A549 (cell line): ENCODE measurements at regions not wholly inside any gene's neighbourhood (a gene's known extent, or its start where the extent isn't known, plus 50 kb on each side); places are given as distances from the start of the nearest gene placed in this dataset.
"Not testable (repeated sequence)": the region's sequence is repeated elsewhere in the genome, so short reads cannot be mapped to it uniquely, and the experiment has no call there.

ENCODE experiments used
- KDM5A ChIP-seq: fragments of 200-600 bp; sonication (generic); IDR thresholded peaks from 2 replicates; pipeline ENCODE4 v1.6.1; 2016; ENCODE audit warnings: antibody characterized with exemption, mild to moderate bottlenecking
- ZSCAN20 ChIP-seq: fragments of 250-450 bp; sonication (Bioruptor Pico); IDR thresholded peaks from 2 replicates; pipeline ENCODE4 v1.8.0; 2022; ENCODE audit warnings: mild to moderate bottlenecking, moderate library complexity
- TF ChIP-seq, protein P1 (sequence below): IDR thresholded peaks from 2 replicates; pipeline ENCODE4 v1.6.1; 2012; ENCODE audit warnings: low read depth, borderline replicate concordance
- TF ChIP-seq, protein P2 (sequence below): fragments of >200 bp; sonication (Bioruptor Twin); formaldehyde crosslinking; IDR thresholded peaks from 3 replicates; pipeline ENCODE4 v1.5.1; 2016

DNA sequence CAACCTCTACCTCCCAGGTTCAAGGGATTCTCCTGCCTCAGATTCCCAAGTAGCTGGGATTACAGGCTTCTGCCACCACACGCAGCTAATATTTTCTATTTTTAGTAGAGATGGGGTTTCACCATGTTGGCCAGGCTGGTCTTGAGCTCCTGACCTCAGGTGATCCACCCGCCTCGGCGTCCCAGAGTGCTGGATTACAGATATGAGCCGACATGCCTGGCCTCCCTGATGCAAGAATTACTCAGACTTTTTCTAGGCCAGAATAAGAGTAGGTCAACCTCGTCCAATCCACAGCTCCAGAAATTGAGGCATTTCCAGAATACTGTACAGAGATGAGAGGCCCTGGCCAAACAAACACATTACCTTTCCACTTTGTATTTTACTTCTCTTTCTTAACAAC lies 70.2 kb downstream of the RPS15A start:
- TF ChIP-seq, protein P1, sequence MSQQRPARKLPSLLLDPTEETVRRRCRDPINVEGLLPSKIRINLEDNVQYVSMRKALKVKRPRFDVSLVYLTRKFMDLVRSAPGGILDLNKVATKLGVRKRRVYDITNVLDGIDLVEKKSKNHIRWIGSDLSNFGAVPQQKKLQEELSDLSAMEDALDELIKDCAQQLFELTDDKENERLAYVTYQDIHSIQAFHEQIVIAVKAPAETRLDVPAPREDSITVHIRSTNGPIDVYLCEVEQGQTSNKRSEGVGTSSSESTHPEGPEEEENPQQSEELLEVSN: not testable (repeated sequence)
- TF ChIP-seq, protein P2, sequence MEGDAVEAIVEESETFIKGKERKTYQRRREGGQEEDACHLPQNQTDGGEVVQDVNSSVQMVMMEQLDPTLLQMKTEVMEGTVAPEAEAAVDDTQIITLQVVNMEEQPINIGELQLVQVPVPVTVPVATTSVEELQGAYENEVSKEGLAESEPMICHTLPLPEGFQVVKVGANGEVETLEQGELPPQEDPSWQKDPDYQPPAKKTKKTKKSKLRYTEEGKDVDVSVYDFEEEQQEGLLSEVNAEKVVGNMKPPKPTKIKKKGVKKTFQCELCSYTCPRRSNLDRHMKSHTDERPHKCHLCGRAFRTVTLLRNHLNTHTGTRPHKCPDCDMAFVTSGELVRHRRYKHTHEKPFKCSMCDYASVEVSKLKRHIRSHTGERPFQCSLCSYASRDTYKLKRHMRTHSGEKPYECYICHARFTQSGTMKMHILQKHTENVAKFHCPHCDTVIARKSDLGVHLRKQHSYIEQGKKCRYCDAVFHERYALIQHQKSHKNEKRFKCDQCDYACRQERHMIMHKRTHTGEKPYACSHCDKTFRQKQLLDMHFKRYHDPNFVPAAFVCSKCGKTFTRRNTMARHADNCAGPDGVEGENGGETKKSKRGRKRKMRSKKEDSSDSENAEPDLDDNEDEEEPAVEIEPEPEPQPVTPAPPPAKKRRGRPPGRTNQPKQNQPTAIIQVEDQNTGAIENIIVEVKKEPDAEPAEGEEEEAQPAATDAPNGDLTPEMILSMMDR: not testable (repeated sequence)
- TF ChIP-seq ZSCAN20 (CRISPR knock-in tag); KDM5A: not testable (repeated sequence)
